Lower leg skin (tissue), 4 donors: ENCODE measurements at regions not wholly inside any gene's neighbourhood (a gene's known extent, or its start where the extent isn't known, plus 50 kb on each side); places are given as distances from the start of the nearest gene placed in this dataset.
"Not testable (repeated sequence)": the region's sequence is repeated elsewhere in the genome, so short reads cannot be mapped to it uniquely, and the experiment has no call there.

ENCODE experiments used
- DNase-seq, 2 donors: peaks; one replicate each; pipeline ENCODE4 v3.0.0-alpha.2; 2019; ENCODE audit warnings: low spot score in 2 of 2
- H3K4me3 ChIP-seq: fragments of 200-600 bp; sonication (generic); 2 replicates; pipeline ENCODE4 v1.5.1; 2017; ENCODE audit warnings: mild to moderate bottlenecking, low read depth; ENCODE audit not compliant: poor library complexity, severe bottlenecking
- CTCF ChIP-seq, 3 donors: fragments of 450-650 bp; IDR thresholded peaks; one replicate each; pipeline ENCODE4 v1.5.1; 2016; ENCODE audit warnings: antibody characterized with exemption in 3 of 3, mild to moderate bottlenecking in 3 of 3, moderate library complexity in 2 of 3
- POLR2A ChIP-seq, 2 donors: fragments of 450-650 bp; IDR thresholded peaks; one replicate each; pipeline ENCODE4 v1.6.1; 2016 to 2017; ENCODE audit warnings: antibody characterized with exemption in 2 of 2, mild to moderate bottlenecking in 1 of 2, moderate library complexity in 1 of 2
- WGBS, 2 donors: methylation state at CpG; one replicate each; pipeline ENCODE4 v1.1.5; 2018; 5-methylcytosine and 5-hydroxymethylcytosine counted together
- intact Hi-C: fragments of 100-400 bp; cut with DNase I; formaldehyde crosslinking; loops from one replicate; pipeline ENCODE4 v1.15.0; 2023; ENCODE audit warnings: low total_unique reads

- intact Hi-C loops: no loop called here
- no peak overlapping the region for H3K4me3 ChIP-seq
- 88 to 95% methylated on average over 1 of the region's 1 CpG for WGBS, 2 donors
- DNase-seq: no peak
- TF ChIP-seq POLR2A (IDR thresholded peaks at IDR 0.05): no peak
- TF ChIP-seq CTCF (IDR thresholded peaks at IDR 0.05): no peak
Observed at GRCh38 chrX:96112689-96113088, 572.0 kb upstream of the DIAPH2 start.

GRCh38 chrX:96126182-96126581, 558.5 kb upstream of the DIAPH2 start:
- intact Hi-C loops: no loop called here
- TF ChIP-seq CTCF (IDR thresholded peaks at IDR 0.05): no peak
- TF ChIP-seq POLR2A (IDR thresholded peaks at IDR 0.05): no peak
- DNase-seq: no peak
- no peak overlapping the region for H3K4me3 ChIP-seq

GRCh38 chrX:96128058-96128457, 556.6 kb upstream of the DIAPH2 start:
- H3K4me3 ChIP-seq, intact Hi-C loops, DNase-seq: not testable (repeated sequence)
- WGBS, 2 donors: 92 to 96% methylated on average over 5 of the region's 5 CpGs

GRCh38 chrX:96140796-96141195, 543.8 kb upstream of the DIAPH2 start:
- no peak for DNase-seq
- H3K4me3 ChIP-seq: no peak overlapping the region
- TF ChIP-seq POLR2A (IDR thresholded peaks at IDR 0.05) (no peak), CTCF (IDR thresholded peaks at IDR 0.05) (no peak)
- intact Hi-C loops: no loop called here
- WGBS, 2 donors: 31 to 50% methylated on average over 1 of the region's 1 CpG

- intact Hi-C loops: no loop called here
- no peak for DNase-seq
- H3K4me3 ChIP-seq: no peak overlapping the region
- TF ChIP-seq CTCF (IDR thresholded peaks at IDR 0.05) (no peak), POLR2A (IDR thresholded peaks at IDR 0.05) (no peak)
Observed at GRCh38 chrX:96147681-96148080, 537.0 kb upstream of the DIAPH2 start.

GRCh38 chrX:96170626-96171025, 514.0 kb upstream of the DIAPH2 start:
- intact Hi-C loops: no loop called here
- no peak for DNase-seq
- no peak overlapping the region for H3K4me3 ChIP-seq
- 47 to 50% methylated on average over 1 of the region's 1 CpG for WGBS, 2 donors
- TF ChIP-seq POLR2A (IDR thresholded peaks at IDR 0.05) (no peak), CTCF (IDR thresholded peaks at IDR 0.05) (no peak)
